Astrocyte of the cerebellum (primary cell): ENCODE measurements at regions not wholly inside any gene's neighbourhood (a gene's known extent, or its start where the extent isn't known, plus 50 kb on each side); places are given as distances from the start of the nearest gene placed in this dataset.

Experiments used
- DNase-seq: peaks from one replicate; pipeline ENCODE4 v3.0.0-alpha.2; 2011; ENCODE audit warnings: low read depth
- H3K4me3 ChIP-seq: 2 replicates; pipeline ENCODE4 v1.5.1; 2011; ENCODE audit warnings: mild to moderate bottlenecking, low read depth, low read length, moderate library complexity
- in situ Hi-C: cut with HindIII; loops from 2 replicates; pipeline ENCODE4 v1.10.0; 2017; ENCODE audit warnings: low sequenced_read_pairs
- TF ChIP-seq, protein P1 (sequence below): IDR thresholded peaks from 2 replicates; pipeline ENCODE4 v1.5.1; 2012; ENCODE audit warnings: low read length, low read depth, moderate library complexity, mild to moderate bottlenecking; ENCODE audit errors: missing control alignments

DNA sequence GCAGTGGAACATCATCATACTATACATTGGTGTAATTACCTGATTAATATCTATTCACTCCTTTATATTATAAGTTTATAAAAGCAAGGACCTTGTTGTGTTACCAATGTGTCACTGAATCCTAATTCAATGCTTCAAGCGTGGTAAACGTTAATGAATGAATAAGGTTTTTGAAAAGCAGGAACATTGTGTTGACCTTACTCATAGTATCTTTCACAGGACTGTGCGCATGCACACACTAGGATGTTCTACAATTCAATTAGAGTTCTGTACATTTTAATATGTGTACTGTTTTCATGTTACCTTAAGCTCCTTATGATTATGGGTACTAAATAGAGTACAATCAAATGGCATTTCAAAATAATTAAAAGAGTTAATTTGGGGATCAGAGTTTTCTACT lies 578.5 kb downstream of the BMP2 start:
- in situ Hi-C loops, result no loop called here
- TF ChIP-seq, protein P1, sequence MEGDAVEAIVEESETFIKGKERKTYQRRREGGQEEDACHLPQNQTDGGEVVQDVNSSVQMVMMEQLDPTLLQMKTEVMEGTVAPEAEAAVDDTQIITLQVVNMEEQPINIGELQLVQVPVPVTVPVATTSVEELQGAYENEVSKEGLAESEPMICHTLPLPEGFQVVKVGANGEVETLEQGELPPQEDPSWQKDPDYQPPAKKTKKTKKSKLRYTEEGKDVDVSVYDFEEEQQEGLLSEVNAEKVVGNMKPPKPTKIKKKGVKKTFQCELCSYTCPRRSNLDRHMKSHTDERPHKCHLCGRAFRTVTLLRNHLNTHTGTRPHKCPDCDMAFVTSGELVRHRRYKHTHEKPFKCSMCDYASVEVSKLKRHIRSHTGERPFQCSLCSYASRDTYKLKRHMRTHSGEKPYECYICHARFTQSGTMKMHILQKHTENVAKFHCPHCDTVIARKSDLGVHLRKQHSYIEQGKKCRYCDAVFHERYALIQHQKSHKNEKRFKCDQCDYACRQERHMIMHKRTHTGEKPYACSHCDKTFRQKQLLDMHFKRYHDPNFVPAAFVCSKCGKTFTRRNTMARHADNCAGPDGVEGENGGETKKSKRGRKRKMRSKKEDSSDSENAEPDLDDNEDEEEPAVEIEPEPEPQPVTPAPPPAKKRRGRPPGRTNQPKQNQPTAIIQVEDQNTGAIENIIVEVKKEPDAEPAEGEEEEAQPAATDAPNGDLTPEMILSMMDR, result no peak
- DNase-seq, result no peak
- no peak overlapping the region for H3K4me3 ChIP-seq

GRCh38 chr20:7346562-7346961 lies 579.1 kb downstream of the BMP2 start:
- H3K4me3 ChIP-seq, result no peak overlapping the region
- in situ Hi-C loops, result no loop called here
- TF ChIP-seq, protein P1, result no peak
- DNase-seq, result no peak

DNA sequence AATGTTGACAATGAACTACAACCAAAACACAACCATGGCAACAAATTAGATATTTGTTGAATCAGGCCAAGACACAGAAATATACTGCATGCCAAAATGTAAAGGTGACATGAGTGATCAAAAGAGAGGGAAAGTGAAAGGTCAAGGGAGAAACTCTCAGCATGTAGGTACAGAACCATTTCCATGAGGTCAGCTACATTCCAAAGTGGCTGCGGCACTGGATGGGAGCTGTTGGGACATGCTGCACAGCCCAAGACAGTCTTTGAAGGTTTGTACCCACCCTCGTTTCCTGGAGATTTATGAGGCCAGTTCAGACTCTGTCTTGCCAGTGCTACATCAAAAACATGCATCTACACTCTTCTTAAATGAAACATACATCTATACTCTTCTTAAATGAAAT lies 579.9 kb downstream of the BMP2 start:
- in situ Hi-C loops, result no loop called here
- H3K4me3 ChIP-seq, result no peak overlapping the region
- TF ChIP-seq, protein P1, result no peak
- DNase-seq, result no peak

DNA sequence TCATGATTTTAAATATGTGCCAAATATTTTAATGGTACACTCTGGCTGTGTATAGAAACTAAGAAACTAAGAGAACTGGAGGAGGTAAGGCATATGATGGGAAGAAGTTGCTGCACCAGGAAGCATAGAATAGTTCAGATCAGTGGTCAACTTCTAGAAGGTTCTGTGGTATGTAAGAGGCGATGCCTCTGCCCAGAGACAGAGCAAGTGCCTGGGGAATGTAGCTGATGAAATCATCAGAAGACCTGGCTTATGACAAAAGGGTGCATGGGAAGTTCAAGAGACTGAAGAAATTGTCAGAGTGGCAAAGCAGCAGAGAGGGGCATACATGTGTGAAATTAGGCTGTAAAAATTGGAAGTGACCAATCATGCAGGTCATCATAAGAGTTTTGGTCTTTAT lies 580.8 kb downstream of the BMP2 start:
- DNase-seq, result no peak
- TF ChIP-seq, protein P1, result no peak
- no peak overlapping the region for H3K4me3 ChIP-seq
- in situ Hi-C loops, result no loop called here

GRCh38 chr20:7352165-7352564 lies 584.7 kb downstream of the BMP2 start:
- no peak for DNase-seq
- TF ChIP-seq, protein P1, result no peak
- H3K4me3 ChIP-seq, result no peak overlapping the region
- in situ Hi-C loops, result no loop called here

DNA sequence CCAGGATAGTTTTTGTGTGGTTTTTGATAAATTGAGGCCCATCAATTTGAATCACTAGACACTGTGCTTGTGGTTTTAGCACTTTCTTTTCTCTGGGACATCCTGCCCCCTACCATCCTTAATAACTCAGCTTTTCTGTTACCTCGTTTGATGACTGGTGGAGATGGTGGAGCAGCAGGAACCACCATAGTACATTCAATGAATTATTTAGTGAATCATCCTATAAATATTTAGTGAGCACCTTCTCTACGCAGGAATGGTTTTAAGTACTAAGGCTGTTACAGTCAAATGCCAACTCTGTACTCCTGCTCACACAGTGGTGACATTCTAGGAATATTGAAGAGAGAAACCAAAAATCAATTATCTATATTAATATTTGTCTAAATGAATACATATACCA lies 585.2 kb downstream of the HAO1 start:
- in situ Hi-C loops, result no loop called here
- TF ChIP-seq, protein P1, result no peak
- DNase-seq, result no peak
- no peak overlapping the region for H3K4me3 ChIP-seq

DNA sequence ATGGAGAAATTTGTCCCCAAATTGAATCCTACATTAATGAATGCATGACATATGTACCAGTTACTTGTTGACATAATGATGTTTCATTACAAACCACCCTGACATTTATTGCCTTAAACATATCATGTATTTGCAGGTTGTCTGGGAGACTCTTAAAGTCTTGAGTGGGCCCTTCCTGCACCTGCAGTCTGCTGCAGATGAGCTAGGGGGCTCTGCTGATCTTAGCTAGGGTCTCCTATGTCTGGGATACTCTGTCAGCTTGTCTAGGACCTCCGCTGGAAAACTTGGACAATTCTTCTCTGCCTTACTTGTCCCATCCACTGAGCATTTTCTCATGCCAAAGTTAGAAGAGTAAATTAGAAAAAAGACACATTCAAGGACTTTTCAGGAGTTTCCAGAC lies 581.6 kb downstream of the HAO1 start:
- H3K4me3 ChIP-seq, result no peak overlapping the region
- TF ChIP-seq, protein P1, result peak; percentile 14
- in situ Hi-C loops, result no loop called here
- no peak for DNase-seq
